ENCODE measurements at regions not wholly inside any gene's neighbourhood (a gene's known extent, or its start where the extent isn't known, plus 50 kb on each side); places are given as distances from the start of the nearest gene placed in this dataset.

GRCh38 chr14:81819910-81820309, 286.3 kb upstream of the SEL1L start:
- no peaks in the 10 kb centered on the region for H3K36me3 ChIP-seq (ENCODE audit: insufficient read depth, low read length)
- no peak for ATAC-seq (ENCODE audit: insufficient read depth, low read depth)
- no peak overlapping the region for H3K4me2 ChIP-seq (ENCODE audit: insufficient read depth, low read length)
- H3K4me3 ChIP-seq (ENCODE audit: low read depth in 1 of 2, low read length in 2 of 2) = no peak overlapping the region
- no peak overlapping the region for H2AFZ ChIP-seq (ENCODE audit: low read depth, low read length)
- TF ChIP-seq EZH2 (IDR thresholded peaks at IDR 0.05; ENCODE audit: borderline replicate concordance, low read depth, low read length, severe bottlenecking) (no peak), CTCF (IDR thresholded peaks at IDR 0.05; ENCODE audit: borderline replicate concordance, extremely low read depth, low read length, poor library complexity, severe bottlenecking) (no peak)
- no peak overlapping the region for H3K9ac ChIP-seq (ENCODE audit: low read depth, low read length)
- H3K27me3 ChIP-seq (ENCODE audit: insufficient read depth, low read length, poor library complexity) = peaks cover 3% of the 10 kb centered on the region
- H3K79me2 ChIP-seq (ENCODE audit: insufficient read depth, low read length) = no peaks in the 10 kb centered on the region
- no peak for DNase-seq
- no peaks in the 10 kb centered on the region for H3K9me3 ChIP-seq (ENCODE audit: insufficient read depth, low read length, severe bottlenecking)
- H3K4me1 ChIP-seq (ENCODE audit: insufficient read depth, low read length) = no peaks in the 10 kb centered on the region
- H4K20me1 ChIP-seq (ENCODE audit: insufficient read depth, low read length) = no peaks in the 10 kb centered on the region
- H3K27ac ChIP-seq (ENCODE audit: low read length) = no peak overlapping the region

GRCh38 chr14:81826081-81826480, 292.4 kb upstream of the SEL1L start:
- no peak for TF ChIP-seq CTCF (IDR thresholded peaks at IDR 0.05; ENCODE audit: borderline replicate concordance, extremely low read depth, low read length, poor library complexity, severe bottlenecking)
- no peak for TF ChIP-seq EZH2 (IDR thresholded peaks at IDR 0.05; ENCODE audit: borderline replicate concordance, low read depth, low read length, severe bottlenecking)
- DNase-seq (no peak), ATAC-seq (ENCODE audit: insufficient read depth, low read depth) (no peak)
- Histone ChIP-seq H3K27me3 (ENCODE audit: insufficient read depth, low read length, poor library complexity) (no peaks in the 10 kb centered on the region), H3K4me3 (ENCODE audit: low read depth in 1 of 2, low read length in 2 of 2) (no peak overlapping the region), H3K27ac (ENCODE audit: low read length) (no peak overlapping the region), H2AFZ (ENCODE audit: low read depth, low read length) (no peak overlapping the region), H3K79me2 (ENCODE audit: insufficient read depth, low read length) (no peaks in the 10 kb centered on the region), H3K9me3 (ENCODE audit: insufficient read depth, low read length, severe bottlenecking) (no peaks in the 10 kb centered on the region), H4K20me1 (ENCODE audit: insufficient read depth, low read length) (no peaks in the 10 kb centered on the region), H3K36me3 (ENCODE audit: insufficient read depth, low read length) (no peaks in the 10 kb centered on the region), H3K4me1 (ENCODE audit: insufficient read depth, low read length) (no peaks in the 10 kb centered on the region), H3K4me2 (ENCODE audit: insufficient read depth, low read length) (no peak overlapping the region), H3K9ac (ENCODE audit: low read depth, low read length) (no peak overlapping the region)

GRCh38 chr14:81829447-81829846, 295.8 kb upstream of the SEL1L start:
- H4K20me1 ChIP-seq (ENCODE audit: insufficient read depth, low read length) = no peaks in the 10 kb centered on the region
- H2AFZ ChIP-seq (ENCODE audit: low read depth, low read length) = no peak overlapping the region
- H3K9ac ChIP-seq (ENCODE audit: low read depth, low read length) = no peak overlapping the region
- H3K4me1 ChIP-seq (ENCODE audit: insufficient read depth, low read length) = no peaks in the 10 kb centered on the region
- H3K36me3 ChIP-seq (ENCODE audit: insufficient read depth, low read length) = no peaks in the 10 kb centered on the region
- no peaks in the 10 kb centered on the region for H3K9me3 ChIP-seq (ENCODE audit: insufficient read depth, low read length, severe bottlenecking)
- no peaks in the 10 kb centered on the region for H3K27me3 ChIP-seq (ENCODE audit: insufficient read depth, low read length, poor library complexity)
- ATAC-seq (ENCODE audit: insufficient read depth, low read depth) (no peak), DNase-seq (no peak)
- H3K27ac ChIP-seq (ENCODE audit: low read length) = no peak overlapping the region
- no peak overlapping the region for H3K4me3 ChIP-seq (ENCODE audit: low read depth in 1 of 2, low read length in 2 of 2)
- no peaks in the 10 kb centered on the region for H3K79me2 ChIP-seq (ENCODE audit: insufficient read depth, low read length)
- TF ChIP-seq CTCF (IDR thresholded peaks at IDR 0.05; ENCODE audit: borderline replicate concordance, extremely low read depth, low read length, poor library complexity, severe bottlenecking) (no peak), EZH2 (IDR thresholded peaks at IDR 0.05; ENCODE audit: borderline replicate concordance, low read depth, low read length, severe bottlenecking) (no peak)
- no peak overlapping the region for H3K4me2 ChIP-seq (ENCODE audit: insufficient read depth, low read length)

All from DND-41 (cell line).